GM04503 (cell line): ENCODE measurements at regions not wholly inside any gene's neighbourhood (a gene's known extent, or its start where the extent isn't known, plus 50 kb on each side); places are given as distances from the start of the nearest gene placed in this dataset.
"Not testable (repeated sequence)": the region's sequence is repeated elsewhere in the genome, so short reads cannot be mapped to it uniquely, and the experiment has no call there.

ENCODE experiments used
- DNase-seq: peaks from one replicate; pipeline ENCODE4 v3.0.0-alpha.2; 2012; ENCODE audit warnings: low read depth

GRCh38 chr1:243996223-243996622, 54.9 kb upstream of the ZBTB18 start:
- no peak for DNase-seq

- DNase-seq = no peak
Observed at GRCh38 chr1:243991650-243992049, 59.4 kb upstream of the ZBTB18 start.

- DNase-seq = no peak
Observed at GRCh38 chr1:243984788-243985187, 66.3 kb upstream of the ZBTB18 start.

- DNase-seq = no peak
Observed at GRCh38 chr1:243982447-243983018, 68.5 kb upstream of the ZBTB18 start.

- no peak for DNase-seq
Observed at GRCh38 chr1:243980471-243980870, 70.6 kb upstream of the ZBTB18 start.

- no peak for DNase-seq
Observed at GRCh38 chr1:243980071-243980470, 71.0 kb upstream of the ZBTB18 start.

- DNase-seq = no peak
Observed at GRCh38 chr1:243979396-243979795, 71.7 kb upstream of the ZBTB18 start.

GRCh38 chr1:243977094-243977493, 74.0 kb upstream of the ZBTB18 start:
- DNase-seq = peak; percentile 50

- DNase-seq = no peak
Observed at GRCh38 chr1:243974451-243975292, 76.4 kb upstream of the ZBTB18 start.

- no peak for DNase-seq
Observed at GRCh38 chr1:243973169-243973568, 77.9 kb upstream of the ZBTB18 start.

- no peak for DNase-seq
Observed at GRCh38 chr1:243970077-243970476, 81.0 kb upstream of the ZBTB18 start.

GRCh38 chr1:243968413-243968812, 82.7 kb upstream of the ZBTB18 start:
- no peak for DNase-seq

- DNase-seq = no peak
Observed at GRCh38 chr1:243964915-243965314, 86.2 kb upstream of the ZBTB18 start.

- no peak for DNase-seq
Observed at GRCh38 chr1:243963571-243963970, 87.5 kb upstream of the ZBTB18 start.

- no peak for DNase-seq
Observed at GRCh38 chr1:243962541-243962940, 88.5 kb upstream of the ZBTB18 start.

GRCh38 chr1:243959998-243960397, 91.1 kb upstream of the ZBTB18 start:
- DNase-seq = no peak

- no peak for DNase-seq
Observed at GRCh38 chr1:243957141-243957540, 93.9 kb upstream of the ZBTB18 start.

GRCh38 chr1:243956450-243956849, 94.6 kb upstream of the ZBTB18 start:
- DNase-seq = no peak

GRCh38 chr1:243951207-243951606, 99.9 kb upstream of the ZBTB18 start:
- DNase-seq = not testable (repeated sequence)

- peak; percentile 47 for DNase-seq
Observed at GRCh38 chr1:243950166-243950565, 100.1 kb upstream of the AKT3 start.

- no peak for DNase-seq
Observed at GRCh38 chr1:243946946-243947345, 96.9 kb upstream of the AKT3 start.

- DNase-seq = no peak
Observed at GRCh38 chr1:243946253-243946652, 96.2 kb upstream of the AKT3 start.

GRCh38 chr1:243945727-243946126, 95.7 kb upstream of the AKT3 start:
- DNase-seq = no peak
